ENCODE measurements at regions not wholly inside any gene's neighbourhood (a gene's known extent, or its start where the extent isn't known, plus 50 kb on each side); places are given as distances from the start of the nearest gene placed in this dataset.

DNA sequence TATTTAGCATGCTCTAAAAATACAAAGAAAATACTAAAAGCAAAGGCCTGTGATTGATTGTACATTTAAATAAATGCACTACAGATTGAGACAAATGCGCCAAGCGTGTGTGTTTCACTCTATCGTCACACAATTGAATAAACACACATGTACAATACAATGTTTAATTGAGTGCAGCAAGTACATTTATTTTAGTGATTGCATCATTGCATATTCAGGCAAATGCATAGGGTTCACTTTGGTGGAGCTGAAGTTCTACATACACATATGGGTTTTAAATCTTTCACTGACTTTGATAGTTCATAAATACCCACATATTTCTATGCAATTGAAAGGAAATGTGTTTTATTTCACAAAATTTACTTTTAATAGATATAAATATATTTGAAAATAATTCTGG, 750.6 kb upstream of the MMS22L start:
- TF ChIP-seq POLR2A (IDR thresholded peaks at IDR 0.05; ENCODE audit: low read length) (no peak), GATA1 (IDR thresholded peaks at IDR 0.05; ENCODE audit: low read depth, low read length) (no peak)
